Left renal pelvis (tissue), 4 donors: ENCODE measurements at regions not wholly inside any gene's neighbourhood (a gene's known extent, or its start where the extent isn't known, plus 50 kb on each side); places are given as distances from the start of the nearest gene placed in this dataset.

Experiments used
- DNase-seq, 4 donors: peaks; one replicate each; pipeline ENCODE4 v3.0.0-alpha.2; 2013; ENCODE audit warnings: low read depth in 4 of 4, low spot score in 3 of 4

- DNase-seq: no peak
Measured at GRCh38 chr16:87067836-87068761, 249.1 kb downstream of the C16orf95 start.

- DNase-seq: no peak
Measured at GRCh38 chr16:87068762-87069150, 248.4 kb downstream of the C16orf95 start.

- no peak for DNase-seq
Measured at GRCh38 chr16:87070657-87071056, 246.5 kb downstream of the C16orf95 start.

GRCh38 chr16:87072101-87072500, 245.1 kb downstream of the C16orf95 start:
- DNase-seq: no peak

GRCh38 chr16:87074641-87075318, 242.4 kb downstream of the C16orf95 start:
- DNase-seq: no peak

GRCh38 chr16:87075319-87075860, 241.8 kb downstream of the C16orf95 start:
- no peak for DNase-seq

- DNase-seq: no peak
Measured at GRCh38 chr16:87076331-87076949, 240.8 kb downstream of the C16orf95 start.

- DNase-seq: no peak
Measured at GRCh38 chr16:87076950-87077749, 240.0 kb downstream of the C16orf95 start.

GRCh38 chr16:87077750-87078127, 239.5 kb downstream of the C16orf95 start:
- DNase-seq: no peak

GRCh38 chr16:87080571-87081167, 236.5 kb downstream of the C16orf95 start:
- no peak for DNase-seq

GRCh38 chr16:87085441-87085840, 231.8 kb downstream of the C16orf95 start:
- DNase-seq: no peak

GRCh38 chr16:87086156-87086555, 231.0 kb downstream of the C16orf95 start:
- DNase-seq: no peak

- no peak for DNase-seq
Measured at GRCh38 chr16:87086575-87086974, 230.6 kb downstream of the C16orf95 start.

- no peak for DNase-seq
Measured at GRCh38 chr16:87092958-87093357, 224.2 kb downstream of the C16orf95 start.

- DNase-seq: no peak
Measured at GRCh38 chr16:87093804-87094555, 223.2 kb downstream of the C16orf95 start.

- no peak for DNase-seq
Measured at GRCh38 chr16:87094556-87094865, 222.7 kb downstream of the C16orf95 start.

GRCh38 chr16:87095271-87095670, 221.9 kb downstream of the C16orf95 start:
- DNase-seq: no peak

- no peak for DNase-seq
Measured at GRCh38 chr16:87096746-87097333, 220.4 kb downstream of the C16orf95 start.

GRCh38 chr16:87098361-87098760, 218.8 kb downstream of the C16orf95 start:
- DNase-seq: no peak
